ENCODE measurements at regions not wholly inside any gene's neighbourhood (a gene's known extent, or its start where the extent isn't known, plus 50 kb on each side); places are given as distances from the start of the nearest gene placed in this dataset.

- intact Hi-C loops (cut with DNase I) = no loop called here
- DNase-seq = peak in 1 of 10 donors; percentile 63
These were observed 229.3 kb downstream of the BRD1 start for GRCh38 chr22:49598338-49598737.

GRCh38 chr22:49597428-49598039 lies 230.1 kb downstream of the BRD1 start:
- DNase-seq = no peak
- intact Hi-C loops (cut with DNase I) = no loop called here

- intact Hi-C loops (cut with DNase I) = no loop called here
These were observed 232.1 kb downstream of the BRD1 start for GRCh38 chr22:49595465-49596078.

GRCh38 chr22:49594078-49594477 lies 233.6 kb downstream of the BRD1 start:
- DNase-seq = no peak
- intact Hi-C loops (cut with DNase I) = no loop called here

More at GRCh38 chr22:49595465-49596078, 232.1 kb downstream of the BRD1 start:
- no peak for DNase-seq

GRCh38 chr22:49593509-49593908 lies 234.2 kb downstream of the BRD1 start:
- intact Hi-C loops (cut with DNase I) = no loop called here
- DNase-seq = peak in 1 of 10 donors; percentile 48

- peak in 2 of 10 donors; percentile 65 to 75 for DNase-seq
- intact Hi-C loops (cut with DNase I) = no loop called here
These were observed 234.7 kb downstream of the BRD1 start for GRCh38 chr22:49592780-49593501.

- peak in 2 of 10 donors; percentile 65 to 75 for DNase-seq
- intact Hi-C loops (cut with DNase I) = no loop called here
These were observed 236.7 kb downstream of the BRD1 start for GRCh38 chr22:49590851-49591445.

GRCh38 chr22:49590381-49590780 lies 237.3 kb downstream of the BRD1 start:
- DNase-seq = peak in 1 of 10 donors; percentile 70
- intact Hi-C loops (cut with DNase I) = no loop called here

GRCh38 chr22:49589811-49590210 lies 237.9 kb downstream of the BRD1 start:
- intact Hi-C loops (cut with DNase I) = no loop called here
- peak in 2 of 10 donors; percentile 67 to 82 for DNase-seq

- intact Hi-C loops (cut with DNase I) = no loop called here
- peak in 1 of 10 donors; percentile 24 for DNase-seq
These were observed 238.4 kb downstream of the BRD1 start for GRCh38 chr22:49589301-49589700.

- peak in 1 of 10 donors; percentile 40 for DNase-seq
- intact Hi-C loops (cut with DNase I) = no loop called here
These were observed 238.9 kb downstream of the BRD1 start for GRCh38 chr22:49588739-49589138.

- intact Hi-C loops (cut with DNase I) = no loop called here
- peak in 2 of 10 donors; percentile 67 to 70 for DNase-seq
These were observed 239.7 kb downstream of the BRD1 start for GRCh38 chr22:49587987-49588386.

- intact Hi-C loops (cut with DNase I) = no loop called here
- DNase-seq = no peak
These were observed 240.3 kb downstream of the BRD1 start for GRCh38 chr22:49587421-49587820.

- intact Hi-C loops (cut with DNase I) = no loop called here
- DNase-seq = peak in 2 of 10 donors; percentile 53 to 63
These were observed 240.8 kb downstream of the BRD1 start for GRCh38 chr22:49586873-49587272.

- intact Hi-C loops (cut with DNase I) = no loop called here
- peak in 2 of 10 donors; percentile 62 to 77 for DNase-seq
These were observed 241.4 kb downstream of the BRD1 start for GRCh38 chr22:49586244-49586748.

GRCh38 chr22:49585461-49586243 lies 242.0 kb downstream of the BRD1 start:
- intact Hi-C loops (cut with DNase I) = no loop called here

GRCh38 chr22:49583886-49584505 lies 243.7 kb downstream of the BRD1 start:
- intact Hi-C loops (cut with DNase I) = no loop called here
- peak in 1 of 10 donors; percentile 47 for DNase-seq

More at GRCh38 chr22:49585461-49586243, 242.0 kb downstream of the BRD1 start:
- peak in 2 of 10 donors; percentile 63 to 72 for DNase-seq

- DNase-seq = peak in 1 of 10 donors; percentile 60
- intact Hi-C loops (cut with DNase I) = no loop called here
These were observed 244.3 kb downstream of the BRD1 start for GRCh38 chr22:49583341-49583740.

- intact Hi-C loops (cut with DNase I) = no loop called here
- DNase-seq = peak in 1 of 10 donors; percentile 68
These were observed 245.0 kb downstream of the BRD1 start for GRCh38 chr22:49582678-49583077.

Data from posterior cingulate gyrus (tissue), 11 donors.